ENCODE measurements at regions not wholly inside any gene's neighbourhood (a gene's known extent, or its start where the extent isn't known, plus 50 kb on each side); places are given as distances from the start of the nearest gene placed in this dataset.

DNA sequence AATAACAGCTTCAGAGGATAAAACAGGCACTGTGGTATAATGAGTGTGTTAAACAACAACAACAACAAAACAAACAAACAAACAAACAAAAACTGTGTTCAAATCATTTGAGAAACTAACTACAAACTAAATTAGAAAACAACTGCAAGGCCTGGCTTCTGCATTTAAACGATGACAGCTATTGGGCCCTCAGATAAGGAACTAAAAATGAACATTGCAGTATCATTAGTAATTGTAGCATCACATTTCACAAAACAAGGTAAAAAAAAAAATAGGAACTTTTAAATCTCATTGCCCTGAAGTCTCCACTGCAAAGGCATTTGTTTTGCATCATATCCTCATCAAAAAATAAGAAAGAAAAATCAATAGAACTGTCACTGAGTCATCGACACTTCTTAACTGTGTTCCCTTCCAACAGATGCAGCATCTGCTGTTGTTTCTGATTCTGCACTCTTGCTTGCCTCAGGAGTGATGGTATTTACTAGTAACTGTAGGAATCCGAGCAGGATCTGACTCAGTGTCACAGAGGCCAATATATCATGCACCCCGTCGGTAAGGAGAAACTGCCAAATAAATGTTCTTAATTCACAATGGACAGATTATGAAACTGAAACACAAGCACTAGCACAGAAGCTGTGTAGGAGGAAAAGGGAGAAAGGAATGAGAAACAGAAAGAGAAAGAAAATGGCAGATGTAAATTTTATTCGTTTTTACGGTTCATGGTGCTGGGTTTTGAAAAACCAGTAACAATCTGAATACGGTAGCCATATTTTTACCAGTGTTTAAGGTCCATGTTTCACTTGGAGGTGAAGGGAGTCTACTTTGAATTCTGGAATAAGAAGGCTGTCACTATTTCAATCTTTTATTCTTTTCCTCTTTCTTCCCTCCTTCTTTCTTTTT lies 365.7 kb upstream of the EPHA7 start:
- Histone ChIP-seq H3K4me3 (no peak overlapping the region), H3K9me3 (no peaks in the 10 kb centered on the region), H3K36me3 (replicated peaks) (peaks cover 3% of the 10 kb centered on the region; the same call in 1 of the 2 replicates), H3K4me1 (peaks cover 36% of the 10 kb centered on the region), H3K27me3 (ENCODE audit: low read depth) (no peaks in the 10 kb centered on the region)
- in situ Hi-C loops (cut with MboI; ENCODE audit: low sequenced_read_pairs), result no loop called here
- DNase-seq (ENCODE audit: low spot score in 2 of 2), result peak in 1 of 2 experiments; percentile 22

DNA sequence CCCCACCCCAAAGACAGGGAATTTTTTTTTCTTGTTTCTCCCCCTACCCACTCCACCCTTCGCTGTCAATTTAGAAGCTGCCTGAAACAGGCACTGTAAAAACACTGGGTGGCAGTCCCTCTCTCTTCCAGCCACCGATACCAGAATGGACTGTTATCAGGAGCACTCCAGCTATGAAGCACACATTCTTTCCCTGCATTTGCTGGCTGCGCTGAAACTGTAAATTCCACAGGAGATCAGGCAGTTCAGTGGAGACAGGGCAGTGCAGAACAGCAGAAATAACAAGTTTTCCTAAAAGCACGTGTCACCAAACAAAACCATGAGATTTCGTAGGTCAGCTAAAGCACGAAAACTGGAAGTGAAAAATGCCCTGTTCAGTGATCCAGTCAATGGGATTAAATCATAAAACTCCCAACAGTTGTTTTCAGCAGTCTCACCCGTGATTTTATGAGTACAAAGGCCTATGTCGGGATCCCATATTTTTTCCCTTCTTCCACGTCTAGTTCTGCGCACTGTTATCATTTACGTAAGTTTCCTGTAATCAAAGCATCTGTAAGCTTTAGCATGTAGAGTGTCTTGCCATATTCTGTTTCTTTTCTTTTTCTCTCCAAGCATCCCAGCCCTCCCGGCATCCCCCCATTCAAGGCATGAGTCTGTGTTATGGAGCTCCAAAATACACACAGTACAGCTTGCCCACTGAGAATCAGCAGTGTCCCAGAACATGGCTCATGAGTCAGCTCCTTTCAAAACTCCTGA lies 359.9 kb upstream of the EPHA7 start:
- Histone ChIP-seq H3K27me3 (ENCODE audit: low read depth) (no peaks in the 10 kb centered on the region), H3K4me1 (peaks cover 18% of the 10 kb centered on the region), H3K4me3 (no peak overlapping the region), H3K9me3 (no peaks in the 10 kb centered on the region), H3K36me3 (replicated peaks) (no peaks in the 10 kb centered on the region; the same call in 1 of the 2 replicates)
- DNase-seq (ENCODE audit: low spot score in 2 of 2), result peak; percentile 50 to 57
- in situ Hi-C loops (cut with MboI; ENCODE audit: low sequenced_read_pairs), result no loop called here

DNA sequence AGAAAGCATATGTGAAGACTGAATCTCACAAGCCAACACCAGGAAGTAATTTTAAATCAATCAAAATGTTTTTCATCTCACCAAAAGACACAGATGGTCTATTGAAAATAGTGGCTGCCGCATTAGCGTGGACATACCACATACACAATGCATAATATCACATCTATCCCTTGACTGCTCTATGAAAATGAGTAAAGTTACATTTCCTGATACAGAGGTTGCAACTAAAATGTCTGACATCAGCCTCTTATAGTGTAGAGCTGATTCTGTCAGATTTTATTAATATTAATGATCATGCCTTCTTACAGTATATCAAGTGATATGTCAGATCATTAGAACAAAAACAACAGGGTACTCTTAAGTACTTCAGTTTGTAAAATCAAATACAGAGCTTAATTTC lies 339.8 kb upstream of the EPHA7 start:
- H3K4me1 ChIP-seq, result no peaks in the 10 kb centered on the region; the same call in none of the 2 replicates
- H3K36me3 ChIP-seq (replicated peaks), result no peaks in the 10 kb centered on the region
- H3K27me3 ChIP-seq (ENCODE audit: low read depth), result no peaks in the 10 kb centered on the region
- H3K9me3 ChIP-seq, result no peaks in the 10 kb centered on the region
- in situ Hi-C loops (cut with MboI; ENCODE audit: low sequenced_read_pairs), result no loop called here
- H3K4me3 ChIP-seq, result no peak overlapping the region
- DNase-seq (ENCODE audit: low spot score in 2 of 2), result no peak

DNA sequence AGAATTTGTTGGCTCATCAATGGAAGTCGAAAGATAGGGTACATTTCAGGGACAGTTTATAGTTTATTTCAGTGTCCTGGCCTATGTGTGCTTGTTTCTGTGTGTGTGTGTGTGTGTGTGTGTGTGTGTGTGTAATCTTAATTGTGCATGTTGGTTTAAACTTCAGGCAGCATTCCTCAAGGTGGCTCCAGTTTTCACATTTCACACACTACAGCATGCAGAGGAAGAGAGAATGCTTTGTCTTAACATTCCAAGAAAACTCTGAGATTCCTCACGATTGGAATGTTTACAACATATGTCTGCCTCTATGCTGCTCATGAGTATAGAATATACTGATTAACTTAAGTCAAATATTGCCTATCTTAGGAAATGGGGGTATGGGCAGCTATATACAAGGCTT lies 332.6 kb upstream of the EPHA7 start:
- Histone ChIP-seq H3K4me1 (no peaks in the 10 kb centered on the region), H3K4me3 (no peak overlapping the region), H3K9me3 (no peaks in the 10 kb centered on the region), H3K36me3 (replicated peaks) (no peaks in the 10 kb centered on the region), H3K27me3 (ENCODE audit: low read depth) (no peaks in the 10 kb centered on the region)
- in situ Hi-C loops (cut with MboI; ENCODE audit: low sequenced_read_pairs), result no loop called here
- DNase-seq (ENCODE audit: low spot score in 2 of 2), result no peak

DNA sequence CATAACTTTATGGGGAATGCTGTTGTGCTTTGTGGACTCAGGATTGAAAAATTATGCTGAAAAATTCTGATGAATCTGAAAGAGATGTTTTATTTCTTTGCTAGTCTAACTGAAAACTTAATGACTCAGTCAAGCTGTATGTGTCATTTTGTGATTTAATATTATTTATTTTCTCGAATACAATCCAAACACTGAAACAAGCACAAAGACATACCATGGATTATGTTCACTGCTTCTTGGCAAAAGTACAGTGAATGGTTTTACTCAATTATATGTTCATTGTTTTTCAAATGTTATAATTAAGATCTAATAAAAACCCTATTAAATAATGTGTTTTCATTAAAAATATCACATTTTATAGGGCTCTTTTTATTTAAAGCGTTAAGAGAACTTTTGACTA lies 330.6 kb upstream of the EPHA7 start:
- H3K36me3 ChIP-seq (replicated peaks), result no peaks in the 10 kb centered on the region
- H3K4me3 ChIP-seq, result no peak overlapping the region
- no peaks in the 10 kb centered on the region for H3K4me1 ChIP-seq
- no peak for DNase-seq (ENCODE audit: low spot score in 2 of 2)
- H3K9me3 ChIP-seq, result no peaks in the 10 kb centered on the region
- in situ Hi-C loops (cut with MboI; ENCODE audit: low sequenced_read_pairs), result no loop called here
- H3K27me3 ChIP-seq (ENCODE audit: low read depth), result no peaks in the 10 kb centered on the region

DNA sequence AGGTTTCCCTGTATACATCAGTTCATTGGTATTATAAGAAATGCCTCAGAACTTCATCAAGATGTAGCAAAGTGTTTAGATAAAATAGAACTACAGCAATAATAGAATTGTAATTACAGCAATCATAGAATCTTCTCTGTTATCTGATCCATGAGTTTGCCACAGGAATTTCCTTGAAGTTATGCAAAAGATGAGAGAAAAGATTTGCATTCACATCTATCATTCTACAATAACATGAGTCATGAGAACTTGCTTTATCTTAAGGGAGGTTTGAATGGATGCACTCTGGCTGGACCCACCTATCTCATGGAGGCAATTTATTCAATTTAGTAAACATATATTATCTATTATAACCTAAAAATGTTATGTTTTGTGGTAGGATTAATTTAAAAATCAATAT lies 329.8 kb upstream of the EPHA7 start:
- DNase-seq (ENCODE audit: low spot score in 2 of 2), result no peak
- Histone ChIP-seq H3K36me3 (replicated peaks) (no peaks in the 10 kb centered on the region), H3K9me3 (no peaks in the 10 kb centered on the region), H3K4me1 (no peaks in the 10 kb centered on the region), H3K27me3 (ENCODE audit: low read depth) (no peaks in the 10 kb centered on the region), H3K4me3 (no peak overlapping the region)
- in situ Hi-C loops (cut with MboI; ENCODE audit: low sequenced_read_pairs), result no loop called here

DNA sequence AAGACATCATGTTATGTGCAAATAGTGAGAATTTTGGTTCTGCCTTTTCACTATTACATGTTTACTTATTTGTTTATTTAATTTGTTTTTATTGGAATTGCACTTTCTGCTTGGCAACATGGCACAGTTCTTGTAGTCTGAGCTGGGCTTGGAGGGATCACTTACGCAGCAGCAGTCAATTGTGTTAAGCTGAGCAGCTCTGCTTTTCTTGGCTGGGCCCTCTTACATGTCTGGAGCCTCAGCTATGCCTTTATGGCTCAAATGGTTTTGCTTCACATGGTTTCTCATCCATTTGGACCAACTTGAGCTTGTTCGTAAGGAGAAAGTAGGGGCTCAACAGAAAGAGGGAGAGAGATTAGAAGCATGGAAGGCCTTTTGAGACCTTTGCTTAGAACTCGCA lies 327.5 kb upstream of the EPHA7 start:
- no peaks in the 10 kb centered on the region for H3K9me3 ChIP-seq
- DNase-seq (ENCODE audit: low spot score in 2 of 2), result no peak
- H3K36me3 ChIP-seq (replicated peaks), result no peaks in the 10 kb centered on the region
- H3K4me3 ChIP-seq, result no peak overlapping the region
- no peaks in the 10 kb centered on the region for H3K27me3 ChIP-seq (ENCODE audit: low read depth)
- in situ Hi-C loops (cut with MboI; ENCODE audit: low sequenced_read_pairs), result no loop called here
- H3K4me1 ChIP-seq, result no peaks in the 10 kb centered on the region

DNA sequence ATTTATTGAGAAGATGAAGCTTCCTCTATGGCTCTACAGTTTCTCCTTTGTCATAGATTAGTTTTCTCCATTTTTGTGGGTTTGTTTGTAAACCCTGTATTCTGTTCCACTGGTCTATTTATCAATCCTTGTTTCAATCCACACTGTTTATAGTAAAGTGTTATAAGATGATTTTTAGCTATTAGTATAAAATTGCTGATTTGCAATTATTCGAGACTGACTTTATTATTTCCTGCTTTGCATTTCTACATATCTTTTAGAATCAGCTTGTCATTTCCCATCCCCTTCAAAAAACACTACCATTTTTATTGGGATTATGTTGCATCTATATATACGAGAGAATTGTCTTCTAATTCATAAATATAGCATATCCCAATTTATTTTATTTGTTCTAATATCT lies 325.9 kb upstream of the EPHA7 start:
- no peaks in the 10 kb centered on the region for H3K4me1 ChIP-seq
- H3K9me3 ChIP-seq, result no peaks in the 10 kb centered on the region
- in situ Hi-C loops (cut with MboI; ENCODE audit: low sequenced_read_pairs), result no loop called here
- no peaks in the 10 kb centered on the region for H3K27me3 ChIP-seq (ENCODE audit: low read depth)
- no peaks in the 10 kb centered on the region for H3K36me3 ChIP-seq (replicated peaks)
- DNase-seq (ENCODE audit: low spot score in 2 of 2), result no peak
- no peak overlapping the region for H3K4me3 ChIP-seq

DNA sequence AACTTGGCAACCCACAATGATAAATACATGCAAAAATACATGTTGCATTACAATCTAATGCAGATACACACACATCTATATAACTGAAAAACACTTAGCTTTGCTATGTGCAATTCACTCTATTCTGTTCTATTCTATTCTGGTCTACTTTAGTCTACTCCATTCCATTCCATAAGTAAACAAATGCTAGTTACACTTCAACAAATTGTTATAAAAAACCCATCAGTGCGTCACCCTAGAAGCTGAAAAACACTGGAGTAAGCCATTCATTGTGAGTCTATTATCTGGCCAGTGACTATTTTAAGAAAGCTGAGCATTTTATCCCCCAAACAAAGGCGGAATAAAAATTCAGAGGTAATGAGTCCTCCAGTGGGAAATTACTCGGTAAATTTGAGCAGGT lies 315.7 kb upstream of the EPHA7 start:
- no peak overlapping the region for H3K4me3 ChIP-seq
- peak in 1 of 2 experiments; percentile 39 for DNase-seq (ENCODE audit: low spot score in 2 of 2)
- no peaks in the 10 kb centered on the region for H3K36me3 ChIP-seq (replicated peaks)
- H3K27me3 ChIP-seq (ENCODE audit: low read depth), result no peaks in the 10 kb centered on the region
- H3K9me3 ChIP-seq, result no peaks in the 10 kb centered on the region
- H3K4me1 ChIP-seq, result peaks cover 9% of the 10 kb centered on the region
- in situ Hi-C loops (cut with MboI; ENCODE audit: low sequenced_read_pairs), result no loop called here

DNA sequence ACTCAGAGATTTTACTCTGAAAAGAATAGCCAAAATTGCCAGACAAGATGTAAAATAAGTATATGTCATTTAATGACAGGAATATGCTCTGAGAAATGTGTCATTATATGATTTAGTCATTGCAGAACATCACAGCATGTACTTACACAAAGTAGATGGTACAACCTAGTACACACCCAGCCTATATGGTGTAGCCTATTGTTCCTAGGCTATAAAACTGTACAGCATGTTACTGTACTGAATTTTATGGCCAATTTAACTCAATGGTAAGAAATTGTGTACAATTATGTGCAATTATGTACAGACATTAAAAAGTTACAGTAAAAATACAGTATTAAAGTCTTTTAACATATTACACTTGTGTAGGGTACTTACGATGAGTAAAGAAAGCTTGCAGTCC lies 311.9 kb upstream of the EPHA7 start:
- in situ Hi-C loops (cut with MboI; ENCODE audit: low sequenced_read_pairs), result no loop called here
- Histone ChIP-seq H3K9me3 (no peaks in the 10 kb centered on the region), H3K36me3 (replicated peaks) (no peaks in the 10 kb centered on the region), H3K4me3 (no peak overlapping the region), H3K27me3 (ENCODE audit: low read depth) (no peaks in the 10 kb centered on the region), H3K4me1 (peaks cover 9% of the 10 kb centered on the region)
- DNase-seq (ENCODE audit: low spot score in 2 of 2), result no peak

DNA sequence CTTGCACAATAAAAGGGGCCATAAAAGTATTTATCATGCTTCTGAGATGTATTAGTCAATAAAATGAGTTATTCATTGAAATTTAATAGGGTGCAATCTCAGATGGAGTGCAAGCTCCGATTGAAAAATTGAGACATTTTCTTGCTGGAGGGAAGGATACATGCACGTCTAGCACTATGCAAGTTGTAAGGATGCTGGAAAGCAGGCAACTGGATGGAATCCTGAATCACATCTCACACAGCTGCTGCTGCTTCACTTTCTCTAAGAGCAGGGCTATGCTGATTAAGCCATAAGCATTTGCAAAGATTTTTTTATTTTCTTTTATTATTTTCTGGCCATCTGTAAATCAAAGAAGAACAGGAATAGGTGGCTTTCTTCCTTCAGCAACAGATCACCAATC lies 308.8 kb upstream of the EPHA7 start:
- no peaks in the 10 kb centered on the region for H3K9me3 ChIP-seq
- in situ Hi-C loops (cut with MboI; ENCODE audit: low sequenced_read_pairs), result no loop called here
- no peak for DNase-seq (ENCODE audit: low spot score in 2 of 2)

DNA sequence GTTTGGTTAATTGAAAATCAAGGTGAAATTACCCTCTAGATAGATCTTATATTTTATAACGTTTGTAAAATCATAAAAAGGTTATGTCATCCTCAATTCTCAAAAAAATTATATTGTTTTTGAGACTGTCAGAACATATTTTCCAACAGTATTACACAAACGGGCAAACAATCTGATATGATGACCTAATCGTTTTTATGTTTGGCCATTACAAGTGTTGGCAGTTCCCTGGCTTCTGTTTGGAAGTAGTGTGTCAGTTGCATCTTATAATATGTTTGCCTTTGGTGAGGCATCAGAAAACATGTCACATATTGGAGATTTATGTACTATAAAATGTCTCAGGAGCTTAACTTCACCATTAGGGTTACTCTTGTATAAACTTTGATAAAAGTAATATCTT lies 308.1 kb upstream of the EPHA7 start:
- Histone ChIP-seq H3K4me1 (no peaks in the 10 kb centered on the region), H3K27me3 (ENCODE audit: low read depth) (no peaks in the 10 kb centered on the region), H3K9me3 (no peaks in the 10 kb centered on the region), H3K36me3 (replicated peaks) (no peaks in the 10 kb centered on the region), H3K4me3 (no peak overlapping the region)
- in situ Hi-C loops (cut with MboI; ENCODE audit: low sequenced_read_pairs), result no loop called here
- no peak for DNase-seq (ENCODE audit: low spot score in 2 of 2)

More for the DNA sequence above, 308.8 kb upstream of the EPHA7 start:
- no peaks in the 10 kb centered on the region for H3K36me3 ChIP-seq (replicated peaks)
- no peak overlapping the region for H3K4me3 ChIP-seq
- no peaks in the 10 kb centered on the region for H3K27me3 ChIP-seq (ENCODE audit: low read depth)
- no peaks in the 10 kb centered on the region for H3K4me1 ChIP-seq

DNA sequence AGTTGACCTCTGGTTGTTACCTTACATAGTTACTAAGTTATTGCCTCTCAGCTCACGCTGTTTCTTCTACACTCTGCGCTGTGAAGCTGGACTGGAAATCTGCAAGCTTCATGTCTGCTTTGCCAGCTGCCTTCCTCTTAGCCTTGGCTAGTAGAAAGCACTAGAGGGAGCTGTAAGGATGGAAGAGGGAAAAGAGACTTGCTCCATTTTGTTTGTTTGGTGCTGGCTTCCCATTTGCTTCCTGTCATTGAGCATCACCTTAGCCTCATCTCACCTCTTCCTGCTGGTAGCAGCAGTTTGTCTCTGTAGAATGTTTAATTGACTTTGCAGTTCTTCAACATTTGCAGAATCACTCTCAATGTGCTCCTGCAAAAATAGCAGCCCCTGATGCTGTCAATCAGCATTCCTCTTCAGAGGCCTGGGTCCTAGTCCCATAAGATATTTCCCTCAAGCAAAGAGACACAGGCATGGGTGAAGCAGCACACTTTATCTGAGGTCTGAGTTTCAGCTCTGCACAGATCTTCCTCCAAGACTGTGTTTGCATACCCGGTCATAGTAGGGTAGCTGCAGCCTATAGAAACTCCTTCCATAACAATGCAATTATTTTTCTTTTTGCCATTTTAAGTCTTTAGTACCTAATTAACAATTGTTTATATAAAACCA lies 302.2 kb upstream of the EPHA7 start:
- DNase-seq (ENCODE audit: low spot score in 2 of 2), result peak; percentile 48 to 71
- H3K4me3 ChIP-seq, result no peak overlapping the region
- in situ Hi-C loops (cut with MboI; ENCODE audit: low sequenced_read_pairs), result no loop called here
- no peaks in the 10 kb centered on the region for H3K36me3 ChIP-seq (replicated peaks)
- no peaks in the 10 kb centered on the region for H3K4me1 ChIP-seq
- no peaks in the 10 kb centered on the region for H3K27me3 ChIP-seq (ENCODE audit: low read depth)
- H3K9me3 ChIP-seq, result no peaks in the 10 kb centered on the region

DNA sequence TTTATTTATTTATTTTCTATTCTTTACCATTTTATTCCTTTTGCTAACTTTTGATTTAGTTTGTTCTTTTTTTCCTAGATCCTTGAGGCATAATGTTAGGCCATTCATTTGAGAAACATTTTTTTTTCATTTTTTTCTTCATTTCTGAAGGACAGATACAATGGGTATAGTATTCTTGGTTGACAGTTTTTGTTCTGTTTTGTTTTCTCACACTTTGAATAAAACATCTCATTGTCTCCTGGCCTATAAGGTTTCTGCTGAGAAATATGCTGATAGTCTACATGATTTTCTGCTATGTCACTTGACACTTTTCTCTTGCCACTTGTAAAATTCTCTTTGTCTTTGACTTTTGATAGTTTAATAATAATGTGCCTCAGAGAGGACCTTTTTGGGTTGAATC lies 294.6 kb upstream of the EPHA7 start:
- H3K36me3 ChIP-seq (replicated peaks), result no peaks in the 10 kb centered on the region
- no peaks in the 10 kb centered on the region for H3K27me3 ChIP-seq (ENCODE audit: low read depth)
- no peak for DNase-seq (ENCODE audit: low spot score in 2 of 2)
- no peak overlapping the region for H3K4me3 ChIP-seq
- no peaks in the 10 kb centered on the region for H3K4me1 ChIP-seq
- in situ Hi-C loops (cut with MboI; ENCODE audit: low sequenced_read_pairs), result no loop called here
- no peaks in the 10 kb centered on the region for H3K9me3 ChIP-seq
